Fibroblast of lung (primary cell): ENCODE measurements at regions not wholly inside any gene's neighbourhood (a gene's known extent, or its start where the extent isn't known, plus 50 kb on each side); places are given as distances from the start of the nearest gene placed in this dataset.

Experiments used
- CTCF ChIP-seq, 2 donors: IDR thresholded peaks in 1 of 2; conservative IDR thresholded peaks in 1 of 2; 1 replicate in 1 of 2; 2 replicates in 1 of 2; pipeline ENCODE4 v1.5.1; 2011 to 2012; ENCODE audit warnings: low read length in 2 of 2, control low read depth in 1 of 2, inconsistent platforms in 1 of 2, low read depth in 1 of 2, mild to moderate bottlenecking in 1 of 2
- EZH2 ChIP-seq: IDR thresholded peaks from 2 replicates; pipeline ENCODE4 v1.5.1; 2012; ENCODE audit warnings: low read length, control low read depth, mild to moderate bottlenecking; ENCODE audit errors: missing control alignments

- TF ChIP-seq CTCF (conservative IDR thresholded peaks at IDR 0.05 in 1 of 2, IDR thresholded peaks at IDR 0.05 in 1 of 2; ENCODE audit: low read depth in 1 of 2, low read length in 2 of 2) (no peak), EZH2 (no peak)
Observed at GRCh38 chr20:48308882-48309281, 518.9 kb downstream of the PREX1 start.
